Prostate gland (tissue), 2 donors: ENCODE measurements at regions not wholly inside any gene's neighbourhood (a gene's known extent, or its start where the extent isn't known, plus 50 kb on each side); places are given as distances from the start of the nearest gene placed in this dataset.

Experiments
- DNase-seq: peaks from one replicate; pipeline ENCODE4 v3.0.0-alpha.2; 2019; ENCODE audit warnings: low spot score
- H3K27ac ChIP-seq, 2 donors: fragments of 200-600 bp; sonication (generic); 2 replicates each; pipeline ENCODE4 v1.5.1; 2017 to 2019
- H3K27me3 ChIP-seq: fragments of 200-600 bp; sonication (generic); replicated peaks from 2 replicates; pipeline ENCODE4 v1.5.1; 2019; ENCODE audit not compliant: insufficient read depth
- H3K36me3 ChIP-seq, 2 donors: fragments of 200-600 bp; sonication (generic); 1 replicate in 1 of 2; 2 replicates in 1 of 2; pipeline versions ENCODE4 v1.5.1 to v1.8.1; 2017 to 2019
- H3K4me1 ChIP-seq: fragments of 200-600 bp; sonication (generic); replicated peaks from 2 replicates; pipeline ENCODE4 v1.5.1; 2019
- H3K4me3 ChIP-seq, 2 donors: fragments of 200-600 bp; sonication (generic); 2 replicates each; pipeline ENCODE4 v1.5.1; 2017 to 2019
- H3K9me3 ChIP-seq: fragments of 200-600 bp; sonication (generic); 2 replicates; pipeline ENCODE4 v1.5.1; 2017
- CTCF ChIP-seq, 4 experiments: fragments of 200-600 bp in 2 of 4; fragments of 450-650 bp in 2 of 4; sonication (generic) in 2 of 4; IDR thresholded peaks; 1 replicate in 3 of 4; 2 replicates in 1 of 4; pipeline ENCODE4 v1.5.1; 2016 to 2019; ENCODE audit warnings: antibody characterized with exemption in 4 of 4, mild to moderate bottlenecking in 2 of 4, moderate library complexity in 2 of 4
- POLR2A ChIP-seq: fragments of 450-650 bp; IDR thresholded peaks from one replicate; pipeline ENCODE4 v1.6.1; 2016; ENCODE audit warnings: antibody characterized with exemption, mild to moderate bottlenecking
- POLR2AphosphoS5 ChIP-seq: sonication (generic); formaldehyde crosslinking; IDR thresholded peaks from one replicate; pipeline ENCODE4 v1.6.1; 2017; ENCODE audit warnings: antibody characterized with exemption
- WGBS: methylation state at CpG from one replicate; pipeline ENCODE4 v1.1.5; 2018; 5-methylcytosine and 5-hydroxymethylcytosine counted together
- intact Hi-C: fragments of 100-400 bp; cut with DNase I; formaldehyde crosslinking; loops from one replicate; pipeline ENCODE4 v1.14.2; 2022

DNA sequence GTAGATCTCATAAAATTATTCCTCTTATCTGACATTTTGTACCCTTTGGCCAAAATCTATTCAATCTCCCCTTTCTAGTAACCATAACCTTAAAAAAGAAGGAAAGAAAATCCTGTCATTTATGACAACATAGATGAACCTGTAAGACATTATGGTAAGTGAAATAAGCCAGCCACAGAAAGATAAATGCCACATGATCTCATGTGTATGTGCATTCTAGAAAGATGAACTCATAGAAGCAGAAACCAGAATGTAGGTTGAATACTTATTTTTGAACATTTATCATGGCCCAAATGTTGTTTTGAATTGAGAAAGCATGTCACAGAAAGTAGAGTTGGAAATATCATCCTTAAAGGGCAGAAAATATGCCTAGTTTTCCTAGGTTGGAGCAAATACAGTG, 1053.6 kb downstream of the SLC6A15 start:
- Histone ChIP-seq H3K36me3 (no peaks in the 10 kb centered on the region), H3K4me3 (no peak overlapping the region), H3K27ac (no peak overlapping the region), H3K4me1 (no peaks in the 10 kb centered on the region), H3K27me3 (no peaks in the 10 kb centered on the region), H3K9me3 (no peaks in the 10 kb centered on the region)
- TF ChIP-seq CTCF (IDR thresholded peaks at IDR 0.05) (no peak), POLR2AphosphoS5 (no peak)
- no peak for DNase-seq
- intact Hi-C loops: no loop called here

- DNase-seq: no peak
- intact Hi-C loops: no loop called here
- Histone ChIP-seq H3K4me3 (no peak overlapping the region), H3K27me3 (no peaks in the 10 kb centered on the region), H3K4me1 (no peaks in the 10 kb centered on the region), H3K36me3 (no peaks in the 10 kb centered on the region), H3K27ac (no peak overlapping the region), H3K9me3 (no peaks in the 10 kb centered on the region)
- TF ChIP-seq POLR2A (no peak), CTCF (IDR thresholded peaks at IDR 0.05) (no peak), POLR2AphosphoS5 (no peak)
Measured at GRCh38 chr12:83856803-83857202, 1055.8 kb downstream of the SLC6A15 start.

GRCh38 chr12:83850531-83850930, 1062.1 kb downstream of the SLC6A15 start:
- no peak for DNase-seq
- Histone ChIP-seq H3K27me3 (no peaks in the 10 kb centered on the region), H3K4me1 (no peaks in the 10 kb centered on the region), H3K27ac (no peak overlapping the region), H3K9me3 (no peaks in the 10 kb centered on the region), H3K36me3 (no peaks in the 10 kb centered on the region), H3K4me3 (no peak overlapping the region)
- TF ChIP-seq CTCF (IDR thresholded peaks at IDR 0.05): no peak
- no peak for TF ChIP-seq POLR2A
- no peak for TF ChIP-seq POLR2AphosphoS5
- intact Hi-C loops: no loop called here
- 61% methylated on average over 2 of the region's 2 CpGs for WGBS

GRCh38 chr12:83848702-83849101, 1063.9 kb downstream of the SLC6A15 start:
- intact Hi-C loops: no loop called here
- no peak for TF ChIP-seq CTCF (IDR thresholded peaks at IDR 0.05)
- TF ChIP-seq POLR2AphosphoS5: no peak
- no peak for TF ChIP-seq POLR2A
- WGBS: 74% methylated on average over 1 of the region's 1 CpG
- H3K4me3 ChIP-seq: no peak overlapping the region
- no peaks in the 10 kb centered on the region for H3K36me3 ChIP-seq
- H3K4me1 ChIP-seq: no peaks in the 10 kb centered on the region
- no peaks in the 10 kb centered on the region for H3K27me3 ChIP-seq
- no peak for DNase-seq
- no peaks in the 10 kb centered on the region for H3K9me3 ChIP-seq
- no peak overlapping the region for H3K27ac ChIP-seq

DNA sequence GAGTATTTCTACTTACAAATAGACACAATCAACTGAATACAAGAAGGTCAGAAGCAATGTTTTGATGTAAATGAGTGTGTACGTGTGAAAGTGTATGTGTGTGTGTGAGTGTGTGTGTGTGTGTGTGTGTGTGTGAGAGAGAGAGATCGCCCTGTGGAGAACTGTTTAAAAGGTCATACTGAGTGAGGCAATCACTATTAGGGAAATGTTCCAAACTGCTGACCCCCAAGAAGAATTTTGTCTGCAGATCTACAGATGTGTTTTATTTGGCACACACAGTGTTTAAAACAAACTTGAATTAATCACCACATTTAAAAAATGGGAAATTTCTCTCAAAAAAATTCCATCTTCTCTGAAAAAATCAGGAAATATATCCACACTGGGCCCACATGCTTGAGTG, 1069.1 kb downstream of the SLC6A15 start:
- H3K4me3 ChIP-seq: no peak overlapping the region
- H3K27ac ChIP-seq: no peak overlapping the region
- TF ChIP-seq CTCF (IDR thresholded peaks at IDR 0.05) (no peak), POLR2AphosphoS5 (no peak), POLR2A (no peak)
- intact Hi-C loops: no loop called here
- 80% methylated on average over 2 of the region's 2 CpGs for WGBS
- H3K4me1 ChIP-seq: no peaks in the 10 kb centered on the region
- H3K27me3 ChIP-seq: no peaks in the 10 kb centered on the region
- no peak for DNase-seq
- H3K36me3 ChIP-seq: no peaks in the 10 kb centered on the region
- no peaks in the 10 kb centered on the region for H3K9me3 ChIP-seq
